ENCODE measurements at regions not wholly inside any gene's neighbourhood (a gene's known extent, or its start where the extent isn't known, plus 50 kb on each side); places are given as distances from the start of the nearest gene placed in this dataset.

DNA sequence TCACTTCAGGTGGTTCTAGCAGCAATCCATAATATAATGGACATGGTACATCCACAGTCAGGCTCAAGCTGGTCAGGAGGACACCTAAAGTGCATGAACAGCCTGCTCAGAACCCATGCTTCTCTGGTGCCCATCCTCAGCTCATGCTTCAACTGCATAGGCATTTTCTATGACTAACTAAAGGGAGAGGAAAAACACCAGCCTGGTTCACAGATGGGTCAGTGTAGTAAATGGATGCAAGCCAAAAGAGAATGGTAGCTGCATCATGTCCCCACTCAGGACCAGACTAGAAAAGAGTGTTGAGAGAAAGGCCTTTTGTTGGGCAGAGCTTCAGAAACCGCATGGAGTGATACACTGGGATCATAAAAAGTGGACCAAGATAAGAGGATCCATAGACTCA, 556.6 kb downstream of the TLE1 start:
- TF ChIP-seq, protein P1, sequence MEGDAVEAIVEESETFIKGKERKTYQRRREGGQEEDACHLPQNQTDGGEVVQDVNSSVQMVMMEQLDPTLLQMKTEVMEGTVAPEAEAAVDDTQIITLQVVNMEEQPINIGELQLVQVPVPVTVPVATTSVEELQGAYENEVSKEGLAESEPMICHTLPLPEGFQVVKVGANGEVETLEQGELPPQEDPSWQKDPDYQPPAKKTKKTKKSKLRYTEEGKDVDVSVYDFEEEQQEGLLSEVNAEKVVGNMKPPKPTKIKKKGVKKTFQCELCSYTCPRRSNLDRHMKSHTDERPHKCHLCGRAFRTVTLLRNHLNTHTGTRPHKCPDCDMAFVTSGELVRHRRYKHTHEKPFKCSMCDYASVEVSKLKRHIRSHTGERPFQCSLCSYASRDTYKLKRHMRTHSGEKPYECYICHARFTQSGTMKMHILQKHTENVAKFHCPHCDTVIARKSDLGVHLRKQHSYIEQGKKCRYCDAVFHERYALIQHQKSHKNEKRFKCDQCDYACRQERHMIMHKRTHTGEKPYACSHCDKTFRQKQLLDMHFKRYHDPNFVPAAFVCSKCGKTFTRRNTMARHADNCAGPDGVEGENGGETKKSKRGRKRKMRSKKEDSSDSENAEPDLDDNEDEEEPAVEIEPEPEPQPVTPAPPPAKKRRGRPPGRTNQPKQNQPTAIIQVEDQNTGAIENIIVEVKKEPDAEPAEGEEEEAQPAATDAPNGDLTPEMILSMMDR (conservative IDR thresholded peaks at IDR 0.05) = no peak
- TF ChIP-seq ZFX (IDR thresholded peaks at IDR 0.05) = no peak

Data from C4-2B (cell line).